HCT116 (cell line): ENCODE measurements at regions not wholly inside any gene's neighbourhood (a gene's known extent, or its start where the extent isn't known, plus 50 kb on each side); places are given as distances from the start of the nearest gene placed in this dataset.

Experiments
- ATAC-seq: fragments of 200-7000 bp; cut with Tn5 transposase; 2 replicates; pipeline ENCODE4 v1.9.1; 2020; ENCODE audit warnings: mild to moderate bottlenecking, moderate library complexity
- BruUV-seq: library from RNA; stranded (reverse); fragments of 400-500 nt; replicated peaks from 2 replicates; lab custom pipeline; 2021; lab: Mats Ljungman, UMichigan
- CTCF ChIA-PET: fragments of 300-600 bp; sonication (Branson Sonifier 250); formaldehyde crosslinking; loops from one replicate; lab custom pipeline; 2021; ENCODE audit warnings: antibody characterized with exemption; lab: Charles Lee
- POLR2A ChIA-PET: fragments of 300-600, 350-600 bp; sonication (Branson Sonifier 250); formaldehyde crosslinking; loops from one replicate; lab custom pipeline; 2021; ENCODE audit warnings: antibody characterized with exemption; lab: Charles Lee
- RAD21 ChIA-PET, 2 experiments: fragments of 300-600 bp; sonication (Branson Sonifier 250); formaldehyde crosslinking; loops; one replicate each; lab custom pipeline; 2023; ENCODE audit warnings: low total read pairs in 2 of 2; ENCODE audit not compliant: uncharacterized antibody in 2 of 2, unreplicated experiment in 2 of 2, low non-redundant PET in 1 of 2; lab: Charles Lee
- DNase-seq: peaks from one replicate; pipeline ENCODE4 v3.0.0-alpha.2; 2010; ENCODE audit warnings: low read depth, low spot score
- H2AFZ ChIP-seq: fragments of 200-600 bp; shearing (Covaris generic), sonication (generic); 2 replicates; pipeline ENCODE4 v1.6.1; 2017; ENCODE audit warnings: low read depth, mixed run types, mixed read lengths, antibody characterized with exemption, low read length; ENCODE audit not compliant: poor library complexity, severe bottlenecking
- H3K27ac ChIP-seq: 2 replicates; pipeline ENCODE4 v1.5.1; 2012; ENCODE audit warnings: low read depth, low read length
- H3K27me3 ChIP-seq: fragments of 200-600 bp; sonication (generic); 2 replicates; pipeline ENCODE4 v1.6.1; 2016; ENCODE audit warnings: mixed run types, low read length, mixed read lengths; ENCODE audit not compliant: insufficient read depth
- H3K36me3 ChIP-seq, 2 experiments: fragments of 200-500 bp in 1 of 2; fragments of 200-600 bp in 1 of 2; sonication (Bioruptor generic) in 1 of 2; sonication (generic) in 1 of 2; 2 replicates each; pipeline versions ENCODE4 v1.5.1 to v1.6.1; 2014 to 2016; ENCODE audit warnings: low read length in 2 of 2, inconsistent platforms in 1 of 2, mixed read lengths in 1 of 2, mixed run types in 1 of 2; ENCODE audit not compliant: insufficient read depth in 2 of 2, control insufficient read depth in 1 of 2
- H3K4me1 ChIP-seq, 2 experiments: fragments of 200-600 bp in 1 of 2; sonication (generic) in 1 of 2; 2 replicates each; pipeline versions ENCODE4 v1.5.1 to v1.6.1; 2012 to 2017; ENCODE audit warnings: low read length in 2 of 2, inconsistent platforms in 1 of 2, mild to moderate bottlenecking in 1 of 2, mixed read lengths in 1 of 2, mixed run types in 1 of 2, moderate library complexity in 1 of 2; ENCODE audit not compliant: insufficient read depth in 2 of 2, control insufficient read depth in 1 of 2
- H3K4me2 ChIP-seq: fragments of 200-600 bp; sonication (generic); 2 replicates; pipeline ENCODE4 v1.6.1; 2017; ENCODE audit warnings: mixed run types, low read length, mixed read lengths
- H3K4me3 ChIP-seq, 2 experiments: fragments of 200-600 bp in 1 of 2; sonication (generic) in 1 of 2; replicated peaks in 1 of 2; 2 replicates each; pipeline ENCODE4 v1.5.1; 2011 to 2016; ENCODE audit warnings: low read length in 2 of 2, control low read depth in 1 of 2, low read depth in 1 of 2, mild to moderate bottlenecking in 1 of 2, mixed read lengths in 1 of 2, mixed run types in 1 of 2
- H3K79me2 ChIP-seq: fragments of 200-600 bp; sonication (generic); 2 replicates; pipeline ENCODE4 v1.6.1; 2017; ENCODE audit warnings: mild to moderate bottlenecking, mixed run types, low read length, moderate library complexity, mixed read lengths; ENCODE audit not compliant: insufficient read depth
- H3K9ac ChIP-seq: fragments of 200-600 bp; sonication (generic); 2 replicates; pipeline ENCODE4 v1.6.1; 2016; ENCODE audit warnings: low read length, mixed read lengths
- H3K9me2 ChIP-seq: fragments of 200-600 bp; sonication (generic), shearing (Covaris generic); 2 replicates; pipeline ENCODE4 v1.6.1; 2017; ENCODE audit warnings: mixed run types, mild to moderate bottlenecking, moderate library complexity; ENCODE audit not compliant: insufficient read depth
- H3K9me3 ChIP-seq, 2 experiments: fragments of 200-500 bp in 1 of 2; fragments of 200-600 bp in 1 of 2; sonication (Bioruptor generic) in 1 of 2; sonication (generic) in 1 of 2; 2 replicates each; pipeline ENCODE4 v1.6.1; 2014 to 2017; ENCODE audit warnings: low read length in 2 of 2, mixed read lengths in 2 of 2, inconsistent platforms in 1 of 2, low read depth in 1 of 2, mild to moderate bottlenecking in 1 of 2, mixed run types in 1 of 2, moderate library complexity in 1 of 2; ENCODE audit not compliant: control insufficient read depth in 1 of 2, insufficient read depth in 1 of 2
- H4K20me1 ChIP-seq: fragments of 200-600 bp; sonication (generic), shearing (Covaris generic); 2 replicates; pipeline ENCODE4 v1.6.1; 2017; ENCODE audit warnings: mixed run types, mild to moderate bottlenecking, moderate library complexity; ENCODE audit not compliant: insufficient read depth
- CBX3 ChIP-seq: IDR thresholded peaks from 2 replicates; pipeline ENCODE4 v1.6.1; 2012; ENCODE audit warnings: low read depth
- CEBPB ChIP-seq: IDR thresholded peaks from 2 replicates; pipeline ENCODE4 v1.6.1; 2012; ENCODE audit warnings: low read depth
- EGR1 ChIP-seq: IDR thresholded peaks from 2 replicates; pipeline ENCODE4 v1.6.1; 2012; ENCODE audit warnings: low read depth
- ELF1 ChIP-seq: IDR thresholded peaks from 2 replicates; pipeline ENCODE4 v1.6.1; 2012; ENCODE audit warnings: low read depth, borderline replicate concordance
- EZH2 ChIP-seq: fragments of 200-600 bp; sonication (generic); IDR thresholded peaks from 2 replicates; pipeline ENCODE4 v1.6.1; 2017; ENCODE audit warnings: antibody characterized with exemption, mixed run types
- EZH2phosphoT487 ChIP-seq: fragments of 200-600 bp; IDR thresholded peaks from 2 replicates; pipeline ENCODE4 v1.6.1; 2018; ENCODE audit warnings: antibody characterized with exemption, borderline replicate concordance
- FOSL1 ChIP-seq: IDR thresholded peaks from 2 replicates; pipeline ENCODE4 v1.6.1; 2012; ENCODE audit warnings: low read depth
- JUND ChIP-seq: IDR thresholded peaks from 2 replicates; pipeline ENCODE4 v1.6.1; 2012
- POLR2A ChIP-seq: IDR thresholded peaks from 2 replicates; pipeline ENCODE4 v1.7.0; 2011; ENCODE audit warnings: borderline replicate concordance; ENCODE audit not compliant: insufficient read depth, insufficient read length; ENCODE audit errors: extremely low read depth
- POLR2AphosphoS5 ChIP-seq: IDR thresholded peaks from 2 replicates; pipeline ENCODE4 v1.6.1; 2011; ENCODE audit warnings: mild to moderate bottlenecking, low read depth, low read length, moderate library complexity
- SP1 ChIP-seq: IDR thresholded peaks from 2 replicates; pipeline ENCODE4 v1.6.1; 2012; ENCODE audit warnings: low read depth
- SRF ChIP-seq: IDR thresholded peaks from 2 replicates; pipeline ENCODE4 v1.6.1; 2012; ENCODE audit warnings: low read depth
- TCF7L2 ChIP-seq: IDR thresholded peaks from 2 replicates; pipeline ENCODE4 v1.7.0; 2011; ENCODE audit warnings: borderline replicate concordance, inconsistent platforms; ENCODE audit not compliant: insufficient read depth, insufficient read length; ENCODE audit errors: extremely low read depth
- YY1 ChIP-seq: IDR thresholded peaks from 2 replicates; pipeline ENCODE4 v1.6.1; 2011; ENCODE audit warnings: low read length, low read depth, moderate library complexity, mild to moderate bottlenecking; ENCODE audit not compliant: insufficient replicate concordance; ENCODE audit errors: extremely low read depth
- ZFX ChIP-seq: fragments of 450-650 bp; IDR thresholded peaks from 2 replicates; pipeline ENCODE4 v1.6.1; 2017
- intact Hi-C: fragments of 100-400 bp; cut with micrococcal nuclease; formaldehyde crosslinking; loops from 2 replicates; pipeline ENCODE4 v1.10.0; 2022
- TF ChIP-seq, protein P1 (sequence below): IDR thresholded peaks from 2 replicates; pipeline ENCODE4 v1.6.1; 2011; ENCODE audit warnings: mild to moderate bottlenecking, low read length, moderate library complexity; ENCODE audit not compliant: insufficient replicate concordance; ENCODE audit errors: extremely low read depth
- TF ChIP-seq, protein P2 (sequence below), 3 experiments: fragments of 200-600 bp in 1 of 3; sonication (generic) in 1 of 3; IDR thresholded peaks in 2 of 3; conservative IDR thresholded peaks in 1 of 3; 2 replicates each; pipeline ENCODE4 v1.5.1; 2012 to 2017; ENCODE audit warnings: low read depth in 2 of 3, low read length in 2 of 3, antibody characterized with exemption in 1 of 3, borderline replicate concordance in 1 of 3, control low read depth in 1 of 3, mild to moderate bottlenecking in 1 of 3, mixed read lengths in 1 of 3, mixed run types in 1 of 3, moderate library complexity in 1 of 3; ENCODE audit not compliant: insufficient read depth in 1 of 3
- TF ChIP-seq, protein P3 (sequence below): IDR thresholded peaks from 2 replicates; pipeline ENCODE4 v1.6.1; 2012; ENCODE audit warnings: low read depth
- TF ChIP-seq, protein P4 (sequence below): IDR thresholded peaks from 2 replicates; pipeline ENCODE4 v1.6.1; 2012

DNA sequence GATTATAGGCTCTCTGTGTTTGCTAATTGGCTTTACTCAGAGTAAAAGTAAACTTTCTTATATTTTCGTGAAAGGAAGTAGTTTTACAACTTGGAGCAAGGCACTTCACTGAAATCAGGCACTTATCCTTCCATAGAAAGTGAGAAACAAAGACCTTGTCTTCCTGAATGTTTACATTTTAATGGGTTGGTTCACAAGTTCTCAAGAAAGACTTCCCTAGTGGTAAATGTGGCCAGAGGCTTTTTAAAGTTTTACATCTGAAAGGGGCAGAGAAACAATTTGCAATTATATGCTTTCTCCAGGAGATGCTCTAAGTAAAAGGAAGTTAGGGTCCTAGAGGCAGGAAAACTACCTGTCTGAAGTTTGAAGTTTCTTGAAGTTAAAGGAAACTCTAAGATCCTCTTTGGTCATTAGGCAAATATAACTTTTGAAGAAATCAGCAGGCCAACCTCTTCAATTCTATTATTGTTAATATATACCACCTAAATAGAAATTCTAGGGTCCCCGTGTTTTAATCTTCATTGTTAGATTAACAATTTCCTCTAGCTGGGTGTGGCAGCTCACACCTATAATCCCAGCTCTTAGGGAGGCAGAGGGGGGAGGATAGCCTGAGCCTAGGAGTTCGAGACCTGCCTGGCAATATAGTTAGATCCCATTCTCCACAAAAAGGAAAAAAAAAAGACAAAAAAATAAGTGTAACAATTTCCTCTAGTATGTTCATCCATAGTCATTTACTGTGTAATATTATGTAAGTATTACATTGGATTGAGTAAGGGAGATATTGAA is 644.9 kb upstream of the FOXG1 start:
- no peak for DNase-seq
- H3K4me1 ChIP-seq, result no peaks in the 10 kb centered on the region
- H2AFZ ChIP-seq, result no peak overlapping the region
- no TSS peak for BruUV-seq
- ChIA-PET CTCF (no interaction called here), RAD21 (no interaction called here), POLR2A (no interaction called here)
- H3K9me3 ChIP-seq, result peaks cover 16 to 35% of the 10 kb centered on the region in 2 experiments; a peak in 3 of 4 replicates
- no peak overlapping the region for H3K9ac ChIP-seq
- no peaks in the 10 kb centered on the region for H4K20me1 ChIP-seq
- no peaks in the 10 kb centered on the region for H3K79me2 ChIP-seq
- H3K36me3 ChIP-seq, result no peaks in the 10 kb centered on the region
- no peak for ATAC-seq
- intact Hi-C loops, result no loop called here
- TF ChIP-seq, protein P1, sequence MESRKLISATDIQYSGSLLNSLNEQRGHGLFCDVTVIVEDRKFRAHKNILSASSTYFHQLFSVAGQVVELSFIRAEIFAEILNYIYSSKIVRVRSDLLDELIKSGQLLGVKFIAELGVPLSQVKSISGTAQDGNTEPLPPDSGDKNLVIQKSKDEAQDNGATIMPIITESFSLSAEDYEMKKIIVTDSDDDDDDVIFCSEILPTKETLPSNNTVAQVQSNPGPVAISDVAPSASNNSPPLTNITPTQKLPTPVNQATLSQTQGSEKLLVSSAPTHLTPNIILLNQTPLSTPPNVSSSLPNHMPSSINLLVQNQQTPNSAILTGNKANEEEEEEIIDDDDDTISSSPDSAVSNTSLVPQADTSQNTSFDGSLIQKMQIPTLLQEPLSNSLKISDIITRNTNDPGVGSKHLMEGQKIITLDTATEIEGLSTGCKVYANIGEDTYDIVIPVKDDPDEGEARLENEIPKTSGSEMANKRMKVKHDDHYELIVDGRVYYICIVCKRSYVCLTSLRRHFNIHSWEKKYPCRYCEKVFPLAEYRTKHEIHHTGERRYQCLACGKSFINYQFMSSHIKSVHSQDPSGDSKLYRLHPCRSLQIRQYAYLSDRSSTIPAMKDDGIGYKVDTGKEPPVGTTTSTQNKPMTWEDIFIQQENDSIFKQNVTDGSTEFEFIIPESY, result no peak
- TF ChIP-seq ELF1, result no peak
- TF ChIP-seq TCF7L2, result no peak
- TF ChIP-seq, protein P2, sequence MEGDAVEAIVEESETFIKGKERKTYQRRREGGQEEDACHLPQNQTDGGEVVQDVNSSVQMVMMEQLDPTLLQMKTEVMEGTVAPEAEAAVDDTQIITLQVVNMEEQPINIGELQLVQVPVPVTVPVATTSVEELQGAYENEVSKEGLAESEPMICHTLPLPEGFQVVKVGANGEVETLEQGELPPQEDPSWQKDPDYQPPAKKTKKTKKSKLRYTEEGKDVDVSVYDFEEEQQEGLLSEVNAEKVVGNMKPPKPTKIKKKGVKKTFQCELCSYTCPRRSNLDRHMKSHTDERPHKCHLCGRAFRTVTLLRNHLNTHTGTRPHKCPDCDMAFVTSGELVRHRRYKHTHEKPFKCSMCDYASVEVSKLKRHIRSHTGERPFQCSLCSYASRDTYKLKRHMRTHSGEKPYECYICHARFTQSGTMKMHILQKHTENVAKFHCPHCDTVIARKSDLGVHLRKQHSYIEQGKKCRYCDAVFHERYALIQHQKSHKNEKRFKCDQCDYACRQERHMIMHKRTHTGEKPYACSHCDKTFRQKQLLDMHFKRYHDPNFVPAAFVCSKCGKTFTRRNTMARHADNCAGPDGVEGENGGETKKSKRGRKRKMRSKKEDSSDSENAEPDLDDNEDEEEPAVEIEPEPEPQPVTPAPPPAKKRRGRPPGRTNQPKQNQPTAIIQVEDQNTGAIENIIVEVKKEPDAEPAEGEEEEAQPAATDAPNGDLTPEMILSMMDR (IDR thresholded peaks at IDR 0.05 in 2 of 3, conservative IDR thresholded peaks at IDR 0.05 in 1 of 3; ENCODE audit: borderline replicate concordance in 1 of 3, insufficient read depth in 1 of 3, low read depth in 2 of 3, low read length in 2 of 3), result no peak
- no peak for TF ChIP-seq JUND
- no peak for TF ChIP-seq EGR1
- TF ChIP-seq FOSL1, result no peak
- no peak for TF ChIP-seq EZH2
- no peak for TF ChIP-seq YY1
- TF ChIP-seq POLR2AphosphoS5, result no peak
- no peak for TF ChIP-seq POLR2A
- no peak for TF ChIP-seq SP1
- TF ChIP-seq CEBPB, result no peak
- TF ChIP-seq, protein P3, sequence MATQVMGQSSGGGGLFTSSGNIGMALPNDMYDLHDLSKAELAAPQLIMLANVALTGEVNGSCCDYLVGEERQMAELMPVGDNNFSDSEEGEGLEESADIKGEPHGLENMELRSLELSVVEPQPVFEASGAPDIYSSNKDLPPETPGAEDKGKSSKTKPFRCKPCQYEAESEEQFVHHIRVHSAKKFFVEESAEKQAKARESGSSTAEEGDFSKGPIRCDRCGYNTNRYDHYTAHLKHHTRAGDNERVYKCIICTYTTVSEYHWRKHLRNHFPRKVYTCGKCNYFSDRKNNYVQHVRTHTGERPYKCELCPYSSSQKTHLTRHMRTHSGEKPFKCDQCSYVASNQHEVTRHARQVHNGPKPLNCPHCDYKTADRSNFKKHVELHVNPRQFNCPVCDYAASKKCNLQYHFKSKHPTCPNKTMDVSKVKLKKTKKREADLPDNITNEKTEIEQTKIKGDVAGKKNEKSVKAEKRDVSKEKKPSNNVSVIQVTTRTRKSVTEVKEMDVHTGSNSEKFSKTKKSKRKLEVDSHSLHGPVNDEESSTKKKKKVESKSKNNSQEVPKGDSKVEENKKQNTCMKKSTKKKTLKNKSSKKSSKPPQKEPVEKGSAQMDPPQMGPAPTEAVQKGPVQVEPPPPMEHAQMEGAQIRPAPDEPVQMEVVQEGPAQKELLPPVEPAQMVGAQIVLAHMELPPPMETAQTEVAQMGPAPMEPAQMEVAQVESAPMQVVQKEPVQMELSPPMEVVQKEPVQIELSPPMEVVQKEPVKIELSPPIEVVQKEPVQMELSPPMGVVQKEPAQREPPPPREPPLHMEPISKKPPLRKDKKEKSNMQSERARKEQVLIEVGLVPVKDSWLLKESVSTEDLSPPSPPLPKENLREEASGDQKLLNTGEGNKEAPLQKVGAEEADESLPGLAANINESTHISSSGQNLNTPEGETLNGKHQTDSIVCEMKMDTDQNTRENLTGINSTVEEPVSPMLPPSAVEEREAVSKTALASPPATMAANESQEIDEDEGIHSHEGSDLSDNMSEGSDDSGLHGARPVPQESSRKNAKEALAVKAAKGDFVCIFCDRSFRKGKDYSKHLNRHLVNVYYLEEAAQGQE, result no peak
- no peak for TF ChIP-seq SRF
- no peak for TF ChIP-seq CBX3
- no peak for TF ChIP-seq EZH2phosphoT487
- no peak for TF ChIP-seq ZFX
- TF ChIP-seq, protein P4, sequence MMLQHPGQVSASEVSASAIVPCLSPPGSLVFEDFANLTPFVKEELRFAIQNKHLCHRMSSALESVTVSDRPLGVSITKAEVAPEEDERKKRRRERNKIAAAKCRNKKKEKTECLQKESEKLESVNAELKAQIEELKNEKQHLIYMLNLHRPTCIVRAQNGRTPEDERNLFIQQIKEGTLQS, result no peak
- no peaks in the 10 kb centered on the region for H3K27me3 ChIP-seq
- H3K9me2 ChIP-seq, result no peaks in the 10 kb centered on the region
- no peak overlapping the region for H3K4me3 ChIP-seq
- H3K4me2 ChIP-seq, result no peak overlapping the region
- no peak overlapping the region for H3K27ac ChIP-seq
